IPS-NIHi7 (cell line): ENCODE measurements at regions not wholly inside any gene's neighbourhood (a gene's known extent, or its start where the extent isn't known, plus 50 kb on each side); places are given as distances from the start of the nearest gene placed in this dataset.
"Not testable (repeated sequence)": the region's sequence is repeated elsewhere in the genome, so short reads cannot be mapped to it uniquely, and the experiment has no call there.

ENCODE experiments used
- DNase-seq: peaks from one replicate; pipeline ENCODE4 v3.0.0; 2012; ENCODE audit warnings: mixed read lengths; ENCODE audit errors: extremely low spot score

- no peak for DNase-seq
These were observed 51.3 kb upstream of the SUB1 start for GRCh38 chr5:32534041-32534440.

GRCh38 chr5:32531885-32532520, 53.4 kb upstream of the SUB1 start:
- peak; percentile 63 for DNase-seq

GRCh38 chr5:32527321-32527720, 58.0 kb upstream of the SUB1 start:
- not testable (repeated sequence) for DNase-seq

- DNase-seq, result no peak
These were observed 58.5 kb upstream of the SUB1 start for GRCh38 chr5:32526810-32527209.

- no peak for DNase-seq
These were observed 61.7 kb upstream of the SUB1 start for GRCh38 chr5:32523625-32524024.

GRCh38 chr5:32522429-32523143, 62.8 kb upstream of the SUB1 start:
- no peak for DNase-seq

- DNase-seq, result no peak
These were observed 63.9 kb upstream of the SUB1 start for GRCh38 chr5:32521481-32521880.

GRCh38 chr5:32520972-32521371, 64.4 kb upstream of the SUB1 start:
- DNase-seq, result no peak

GRCh38 chr5:32520356-32520755, 65.0 kb upstream of the SUB1 start:
- DNase-seq, result no peak

- no peak for DNase-seq
These were observed 65.8 kb upstream of the SUB1 start for GRCh38 chr5:32519508-32519907.

GRCh38 chr5:32514806-32515205, 70.3 kb upstream of the ZFR start:
- no peak for DNase-seq

GRCh38 chr5:32512926-32513325, 68.4 kb upstream of the ZFR start:
- DNase-seq, result no peak

GRCh38 chr5:32511776-32512374, 67.3 kb upstream of the ZFR start:
- DNase-seq, result no peak

- DNase-seq, result no peak
These were observed 66.3 kb upstream of the ZFR start for GRCh38 chr5:32510860-32511259.

GRCh38 chr5:32508806-32509805, 64.6 kb upstream of the ZFR start:
- DNase-seq, result no peak

- DNase-seq, result no peak
These were observed 63.3 kb upstream of the ZFR start for GRCh38 chr5:32507738-32508434.

GRCh38 chr5:32506799-32507198, 62.3 kb upstream of the ZFR start:
- no peak for DNase-seq

GRCh38 chr5:32506201-32506661, 61.7 kb upstream of the ZFR start:
- no peak for DNase-seq

GRCh38 chr5:32505756-32506155, 61.2 kb upstream of the ZFR start:
- DNase-seq, result no peak

GRCh38 chr5:32504989-32505596, 60.6 kb upstream of the ZFR start:
- no peak for DNase-seq
